ENCODE measurements at regions not wholly inside any gene's neighbourhood (a gene's known extent, or its start where the extent isn't known, plus 50 kb on each side); places are given as distances from the start of the nearest gene placed in this dataset.
"Not testable (repeated sequence)": the region's sequence is repeated elsewhere in the genome, so short reads cannot be mapped to it uniquely, and the experiment has no call there.

DNA sequence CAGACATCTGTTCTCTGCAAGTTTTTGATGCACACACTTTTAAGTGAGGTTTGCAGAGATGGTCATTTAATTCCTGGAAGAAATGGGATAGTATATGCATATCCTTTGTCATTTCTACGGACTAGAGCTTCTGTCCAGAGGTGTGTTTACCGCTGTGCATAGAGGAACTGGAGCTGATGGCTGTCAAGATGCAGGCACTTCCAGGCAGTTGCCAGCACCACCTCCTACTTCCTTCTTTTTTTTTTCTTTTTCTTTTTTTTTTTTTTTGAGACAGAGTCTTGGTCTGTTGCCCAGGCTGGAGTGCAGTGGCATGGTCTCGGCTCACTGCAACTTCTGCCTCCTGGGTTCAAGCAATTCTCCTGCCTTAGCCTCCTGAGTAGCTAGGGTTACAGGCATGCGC is 468.7 kb downstream of the DIRAS2 start:
- TF ChIP-seq, protein P1, sequence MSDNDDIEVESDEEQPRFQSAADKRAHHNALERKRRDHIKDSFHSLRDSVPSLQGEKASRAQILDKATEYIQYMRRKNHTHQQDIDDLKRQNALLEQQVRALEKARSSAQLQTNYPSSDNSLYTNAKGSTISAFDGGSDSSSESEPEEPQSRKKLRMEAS (IDR thresholded peaks at IDR 0.05; ENCODE audit: low read depth) = not testable (repeated sequence)
- not testable (repeated sequence) for TF ChIP-seq GABPA (IDR thresholded peaks at IDR 0.05; ENCODE audit: low read depth); NFIC (IDR thresholded peaks at IDR 0.05; ENCODE audit: borderline replicate concordance); EZH2phosphoT487 (IDR thresholded peaks at IDR 0.05; ENCODE audit: borderline replicate concordance, low read depth); TEAD4 (IDR thresholded peaks at IDR 0.05; ENCODE audit: borderline replicate concordance, insufficient read depth); SIN3A (IDR thresholded peaks at IDR 0.05; ENCODE audit: borderline replicate concordance, low read depth, low read length); MEF2A (IDR thresholded peaks at IDR 0.05; ENCODE audit: borderline replicate concordance, low read depth); YY1 (IDR thresholded peaks at IDR 0.05; ENCODE audit: low read depth); RFX5 (IDR thresholded peaks at IDR 0.05; ENCODE audit: low read length); RAD21 (IDR thresholded peaks at IDR 0.05; ENCODE audit: low read length); SMC3 (IDR thresholded peaks at IDR 0.05; ENCODE audit: low read depth, low read length); EP300 (IDR thresholded peaks at IDR 0.05; ENCODE audit: borderline replicate concordance in 1 of 2, low read depth in 1 of 2, low read length in 1 of 2)
- TF ChIP-seq, protein P2, sequence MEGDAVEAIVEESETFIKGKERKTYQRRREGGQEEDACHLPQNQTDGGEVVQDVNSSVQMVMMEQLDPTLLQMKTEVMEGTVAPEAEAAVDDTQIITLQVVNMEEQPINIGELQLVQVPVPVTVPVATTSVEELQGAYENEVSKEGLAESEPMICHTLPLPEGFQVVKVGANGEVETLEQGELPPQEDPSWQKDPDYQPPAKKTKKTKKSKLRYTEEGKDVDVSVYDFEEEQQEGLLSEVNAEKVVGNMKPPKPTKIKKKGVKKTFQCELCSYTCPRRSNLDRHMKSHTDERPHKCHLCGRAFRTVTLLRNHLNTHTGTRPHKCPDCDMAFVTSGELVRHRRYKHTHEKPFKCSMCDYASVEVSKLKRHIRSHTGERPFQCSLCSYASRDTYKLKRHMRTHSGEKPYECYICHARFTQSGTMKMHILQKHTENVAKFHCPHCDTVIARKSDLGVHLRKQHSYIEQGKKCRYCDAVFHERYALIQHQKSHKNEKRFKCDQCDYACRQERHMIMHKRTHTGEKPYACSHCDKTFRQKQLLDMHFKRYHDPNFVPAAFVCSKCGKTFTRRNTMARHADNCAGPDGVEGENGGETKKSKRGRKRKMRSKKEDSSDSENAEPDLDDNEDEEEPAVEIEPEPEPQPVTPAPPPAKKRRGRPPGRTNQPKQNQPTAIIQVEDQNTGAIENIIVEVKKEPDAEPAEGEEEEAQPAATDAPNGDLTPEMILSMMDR (IDR thresholded peaks at IDR 0.05) = not testable (repeated sequence)

Measured in SK-N-SH (cell line).